ENCODE measurements at regions not wholly inside any gene's neighbourhood (a gene's known extent, or its start where the extent isn't known, plus 50 kb on each side); places are given as distances from the start of the nearest gene placed in this dataset.

- H3K27me3 Mint-ChIP-seq: no peaks in the 10 kb centered on the region
- intact Hi-C loops (cut with micrococcal nuclease): no loop called here
- Histone ChIP-seq H3K4me1 (ENCODE audit: insufficient read depth, low read length) (no peaks in the 10 kb centered on the region), H3K36me3 (ENCODE audit: insufficient read depth, low read length) (no peaks in the 10 kb centered on the region), H3K27me3 (ENCODE audit: insufficient read depth, low read length) (no peaks in the 10 kb centered on the region), H3K9me3 (ENCODE audit: control insufficient read depth in 1 of 2, low read length in 2 of 2) (no peaks in the 10 kb centered on the region), H3K4me3 (ENCODE audit: low read length in 2 of 2) (no peak overlapping the region), H3K27ac (ENCODE audit: low read depth, low read length) (no peak overlapping the region)
- DNase-seq: no peak
- no peaks in the 10 kb centered on the region for H3K36me3 Mint-ChIP-seq
- no peak overlapping the region for H3K4me3 Mint-ChIP-seq
- no peaks in the 10 kb centered on the region for H3K4me1 Mint-ChIP-seq
- H3K9me3 Mint-ChIP-seq: no peaks in the 10 kb centered on the region
- ChIA-PET CTCF (ENCODE audit: partially characterized antibody) (interaction anchor here (0.6 kb wide), 1 partner anchor 90 kb away, joined by 3 read pairs; no protein-coding TSS in a partner anchor), POLR2A (ENCODE audit: partially characterized antibody) (no interaction called here)
- no peak overlapping the region for H3K27ac Mint-ChIP-seq
Measured at GRCh38 chr12:75571656-75572205, 60.3 kb upstream of the KRR1 start.

DNA sequence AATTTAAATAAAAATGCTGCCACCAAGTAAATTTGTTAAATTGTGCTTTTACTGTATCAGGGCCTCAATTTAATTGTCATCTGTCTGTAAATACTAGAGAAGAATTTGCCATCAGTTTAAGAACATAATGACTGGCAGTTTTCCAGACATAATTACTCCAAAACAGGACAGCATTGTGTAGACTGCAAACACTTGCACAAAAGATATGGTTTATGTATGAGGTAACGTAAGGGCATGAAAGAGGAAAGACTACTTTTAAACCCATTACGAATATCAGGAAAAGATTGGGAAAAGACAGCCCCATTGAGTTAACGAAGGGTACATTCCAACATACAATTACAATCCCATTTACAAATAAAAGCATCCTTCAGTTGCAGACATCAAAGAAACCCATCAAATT is 59.8 kb upstream of the KRR1 start:
- peaks cover 0 to 2% of the 10 kb centered on the region in 2 donors for H3K27me3 Mint-ChIP-seq
- POLR2A ChIA-PET (ENCODE audit: partially characterized antibody): no interaction called here
- H3K4me3 Mint-ChIP-seq: no peak overlapping the region
- no peaks in the 10 kb centered on the region for H3K9me3 Mint-ChIP-seq
- Histone ChIP-seq H3K4me1 (ENCODE audit: insufficient read depth, low read length) (no peaks in the 10 kb centered on the region), H3K27me3 (ENCODE audit: insufficient read depth, low read length) (no peaks in the 10 kb centered on the region), H3K9me3 (ENCODE audit: control insufficient read depth in 1 of 2, low read length in 2 of 2) (no peaks in the 10 kb centered on the region), H3K4me3 (ENCODE audit: low read length in 2 of 2) (no peak overlapping the region), H3K27ac (ENCODE audit: low read depth, low read length) (no peak overlapping the region), H3K36me3 (ENCODE audit: insufficient read depth, low read length) (no peaks in the 10 kb centered on the region)
- intact Hi-C loops (cut with micrococcal nuclease): no loop called here
- no peaks in the 10 kb centered on the region for H3K4me1 Mint-ChIP-seq
- no peaks in the 10 kb centered on the region for H3K36me3 Mint-ChIP-seq
- CTCF ChIA-PET (ENCODE audit: partially characterized antibody): no interaction called here
- DNase-seq: no peak
- H3K27ac Mint-ChIP-seq: no peak overlapping the region

- no peaks in the 10 kb centered on the region for H3K36me3 ChIP-seq (ENCODE audit: insufficient read depth, low read length)
- ChIA-PET POLR2A (ENCODE audit: partially characterized antibody) (no interaction called here), CTCF (ENCODE audit: partially characterized antibody) (no interaction called here)
- H3K9me3 Mint-ChIP-seq: no peaks in the 10 kb centered on the region
- H3K9me3 ChIP-seq (ENCODE audit: control insufficient read depth in 1 of 2, low read length in 2 of 2): no peaks in the 10 kb centered on the region
- DNase-seq: no peak
- H3K27ac Mint-ChIP-seq: no peak overlapping the region
- H3K27ac ChIP-seq (ENCODE audit: low read depth, low read length): no peak overlapping the region
- intact Hi-C loops (cut with micrococcal nuclease): no loop called here
- no peaks in the 10 kb centered on the region for H3K4me1 ChIP-seq (ENCODE audit: insufficient read depth, low read length)
- H3K27me3 Mint-ChIP-seq: peaks cover 4 to 7% of the 10 kb centered on the region in 2 donors
- H3K36me3 Mint-ChIP-seq: no peaks in the 10 kb centered on the region
- no peaks in the 10 kb centered on the region for H3K27me3 ChIP-seq (ENCODE audit: insufficient read depth, low read length)
- H3K4me3 Mint-ChIP-seq: no peak overlapping the region
- peaks cover 0 to 2% (median 0%) of the 10 kb centered on the region in 4 donors for H3K4me1 Mint-ChIP-seq
- no peak overlapping the region for H3K4me3 ChIP-seq (ENCODE audit: low read length in 2 of 2)
Measured at GRCh38 chr12:75568801-75569200, 57.4 kb upstream of the KRR1 start.

DNA sequence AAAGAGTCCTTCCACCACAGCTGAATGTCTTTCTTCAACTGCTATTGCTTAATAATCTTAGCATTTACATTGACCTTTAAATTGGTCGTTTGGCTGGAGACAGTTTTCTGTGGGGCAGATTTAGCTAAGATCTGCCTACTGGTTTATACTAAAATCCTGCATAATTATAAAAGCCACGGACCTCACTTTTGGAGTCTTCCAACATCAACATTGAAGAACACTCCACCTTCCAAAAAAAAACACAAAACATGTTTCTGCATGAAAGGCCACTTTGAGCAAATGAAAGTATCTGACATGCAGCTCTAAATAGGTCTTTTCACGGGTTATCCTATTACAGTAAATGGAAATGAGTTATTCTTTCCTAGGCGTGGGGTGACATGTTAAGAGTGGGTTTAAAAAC is 57.0 kb upstream of the KRR1 start:
- H3K4me1 ChIP-seq (ENCODE audit: insufficient read depth, low read length): no peaks in the 10 kb centered on the region
- no peak for DNase-seq
- Mint-ChIP-seq H3K4me1 (peaks cover 0 to 2% (median 0%) of the 10 kb centered on the region in 4 donors), H3K27me3 (peaks cover 4 to 7% of the 10 kb centered on the region in 2 donors), H3K27ac (no peak overlapping the region), H3K4me3 (no peak overlapping the region), H3K9me3 (no peaks in the 10 kb centered on the region), H3K36me3 (no peaks in the 10 kb centered on the region)
- H3K27ac ChIP-seq (ENCODE audit: low read depth, low read length): no peak overlapping the region
- POLR2A ChIA-PET (ENCODE audit: partially characterized antibody): no interaction called here
- intact Hi-C loops (cut with micrococcal nuclease): no loop called here
- no peak overlapping the region for H3K4me3 ChIP-seq (ENCODE audit: low read length in 2 of 2)
- CTCF ChIA-PET (ENCODE audit: partially characterized antibody): interaction anchor here (1.1 kb wide), 1 partner anchor 9 kb away, joined by 4 read pairs; no protein-coding TSS in a partner anchor
- H3K36me3 ChIP-seq (ENCODE audit: insufficient read depth, low read length): no peaks in the 10 kb centered on the region
- no peaks in the 10 kb centered on the region for H3K27me3 ChIP-seq (ENCODE audit: insufficient read depth, low read length)
- H3K9me3 ChIP-seq (ENCODE audit: control insufficient read depth in 1 of 2, low read length in 2 of 2): no peaks in the 10 kb centered on the region

DNA sequence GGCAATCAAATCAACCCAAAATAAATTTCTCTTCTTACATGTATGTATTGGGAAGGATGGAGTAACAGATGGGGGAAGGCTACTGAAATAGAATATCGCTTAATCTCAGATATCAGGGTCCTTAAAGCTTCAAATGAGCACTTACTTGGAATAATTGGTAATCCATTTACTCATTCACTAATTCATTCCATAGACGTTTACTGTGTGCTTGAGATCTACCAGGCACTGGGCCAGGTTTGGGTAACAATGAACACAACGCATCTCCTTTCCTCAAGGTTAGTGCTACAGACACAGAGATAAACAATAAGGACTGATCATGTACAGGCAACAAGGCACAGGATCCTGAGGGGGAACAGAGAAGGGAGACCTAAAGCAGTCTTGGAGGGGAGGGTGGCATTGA is 54.4 kb upstream of the KRR1 start:
- DNase-seq: no peak
- Histone ChIP-seq H3K27me3 (ENCODE audit: insufficient read depth, low read length) (no peaks in the 10 kb centered on the region), H3K9me3 (ENCODE audit: control insufficient read depth in 1 of 2, low read length in 2 of 2) (no peaks in the 10 kb centered on the region), H3K4me1 (ENCODE audit: insufficient read depth, low read length) (no peaks in the 10 kb centered on the region), H3K4me3 (ENCODE audit: low read length in 2 of 2) (no peak overlapping the region), H3K36me3 (ENCODE audit: insufficient read depth, low read length) (no peaks in the 10 kb centered on the region), H3K27ac (ENCODE audit: low read depth, low read length) (no peak overlapping the region)
- Mint-ChIP-seq H3K27me3 (peaks cover 8 to 13% of the 10 kb centered on the region in 2 donors), H3K4me1 (peaks cover 0 to 2% (median 0%) of the 10 kb centered on the region in 4 donors), H3K4me3 (no peak overlapping the region), H3K36me3 (no peaks in the 10 kb centered on the region), H3K27ac (no peak overlapping the region), H3K9me3 (no peaks in the 10 kb centered on the region)
- ChIA-PET CTCF (ENCODE audit: partially characterized antibody) (interaction anchor here (0.7 to 1.1 kb wide), 2 partner anchors 11 to 20 kb away, joined by 3 read pairs; no protein-coding TSS in a partner anchor), POLR2A (ENCODE audit: partially characterized antibody) (no interaction called here)
- intact Hi-C loops (cut with micrococcal nuclease): no loop called here

GRCh38 chr12:75564852-75565251 is 53.4 kb upstream of the KRR1 start:
- ChIA-PET CTCF (ENCODE audit: partially characterized antibody) (interaction anchor here (0.6 to 1.1 kb wide), 3 partner anchors 10 to 100 kb away, joined by 3 read pairs; no protein-coding TSS in a partner anchor), POLR2A (ENCODE audit: partially characterized antibody) (no interaction called here)
- Mint-ChIP-seq H3K27ac (no peak overlapping the region), H3K4me1 (peaks cover 0 to 2% (median 0%) of the 10 kb centered on the region in 4 donors), H3K9me3 (no peaks in the 10 kb centered on the region), H3K27me3 (peaks cover 8 to 13% of the 10 kb centered on the region in 2 donors), H3K4me3 (no peak overlapping the region), H3K36me3 (no peaks in the 10 kb centered on the region)
- no peaks in the 10 kb centered on the region for H3K36me3 ChIP-seq (ENCODE audit: insufficient read depth, low read length)
- H3K9me3 ChIP-seq (ENCODE audit: control insufficient read depth in 1 of 2, low read length in 2 of 2): no peaks in the 10 kb centered on the region
- H3K4me1 ChIP-seq (ENCODE audit: insufficient read depth, low read length): no peaks in the 10 kb centered on the region
- H3K27ac ChIP-seq (ENCODE audit: low read depth, low read length): no peak overlapping the region
- intact Hi-C loops (cut with micrococcal nuclease): no loop called here
- no peak overlapping the region for H3K4me3 ChIP-seq (ENCODE audit: low read length in 2 of 2)
- DNase-seq: no peak
- H3K27me3 ChIP-seq (ENCODE audit: insufficient read depth, low read length): no peaks in the 10 kb centered on the region

- H3K27me3 Mint-ChIP-seq: peaks cover 8 to 13% of the 10 kb centered on the region in 2 donors
- DNase-seq: no peak
- Histone ChIP-seq H3K36me3 (ENCODE audit: insufficient read depth, low read length) (no peaks in the 10 kb centered on the region), H3K4me3 (ENCODE audit: low read length in 2 of 2) (no peak overlapping the region), H3K27ac (ENCODE audit: low read depth, low read length) (no peak overlapping the region), H3K9me3 (ENCODE audit: control insufficient read depth in 1 of 2, low read length in 2 of 2) (no peaks in the 10 kb centered on the region), H3K4me1 (ENCODE audit: insufficient read depth, low read length) (no peaks in the 10 kb centered on the region), H3K27me3 (ENCODE audit: insufficient read depth, low read length) (no peaks in the 10 kb centered on the region)
- H3K4me1 Mint-ChIP-seq: peaks cover 0 to 2% (median 0%) of the 10 kb centered on the region in 4 donors
- intact Hi-C loops (cut with micrococcal nuclease): no loop called here
- ChIA-PET CTCF (ENCODE audit: partially characterized antibody) (interaction anchor here (1.1 kb wide), 1 partner anchor 9 kb away, joined by 3 read pairs; no protein-coding TSS in a partner anchor), POLR2A (ENCODE audit: partially characterized antibody) (no interaction called here)
- no peaks in the 10 kb centered on the region for H3K9me3 Mint-ChIP-seq
- H3K4me3 Mint-ChIP-seq: no peak overlapping the region
- H3K36me3 Mint-ChIP-seq: no peaks in the 10 kb centered on the region
- no peak overlapping the region for H3K27ac Mint-ChIP-seq
Measured at GRCh38 chr12:75564398-75564797, 53.0 kb upstream of the KRR1 start.
